NCI-H526 treated with DMSO at 0.1 percent for 48 hours (cell line): ENCODE measurements at regions not wholly inside any gene's neighbourhood (a gene's known extent, or its start where the extent isn't known, plus 50 kb on each side); places are given as distances from the start of the nearest gene placed in this dataset.

Experiments
- DNase-seq: peaks from one replicate; lab custom pipeline; 2025; lab: John Stamatoyannopoulos, UW

- no peak for DNase-seq
Observed at GRCh38 chr18:26794230-26795101, 71.0 kb downstream of the AQP4 start.

- no peak for DNase-seq
Observed at GRCh38 chr18:26792661-26793060, 72.8 kb downstream of the AQP4 start.

- DNase-seq = no peak
Observed at GRCh38 chr18:26791676-26792075, 73.8 kb downstream of the AQP4 start.

- DNase-seq = no peak
Observed at GRCh38 chr18:26784599-26784998, 80.9 kb downstream of the AQP4 start.

GRCh38 chr18:26783170-26783569 lies 82.3 kb downstream of the AQP4 start:
- DNase-seq = no peak

GRCh38 chr18:26780520-26781325 lies 84.8 kb downstream of the AQP4 start:
- DNase-seq = no peak

- DNase-seq = no peak
Observed at GRCh38 chr18:26778054-26778393, 87.5 kb downstream of the AQP4 start.

GRCh38 chr18:26777351-26778053 lies 88.0 kb downstream of the AQP4 start:
- no peak for DNase-seq

- DNase-seq = no peak
Observed at GRCh38 chr18:26772691-26773090, 92.8 kb downstream of the AQP4 start.

GRCh38 chr18:26771524-26771923 lies 94.0 kb downstream of the AQP4 start:
- DNase-seq = no peak

GRCh38 chr18:26768385-26768784 lies 97.1 kb downstream of the AQP4 start:
- no peak for DNase-seq

GRCh38 chr18:26765498-26765897 lies 100.0 kb downstream of the AQP4 start:
- no peak for DNase-seq

- no peak for DNase-seq
Observed at GRCh38 chr18:26764586-26764985, 100.9 kb downstream of the AQP4 start.

- no peak for DNase-seq
Observed at GRCh38 chr18:26764177-26764576, 101.3 kb downstream of the AQP4 start.

- no peak for DNase-seq
Observed at GRCh38 chr18:26763446-26764110, 101.9 kb downstream of the AQP4 start.

GRCh38 chr18:26757263-26758019 lies 108.1 kb downstream of the AQP4 start:
- DNase-seq = no peak

- no peak for DNase-seq
Observed at GRCh38 chr18:26756556-26756955, 109.0 kb downstream of the AQP4 start.

GRCh38 chr18:26746826-26747475 lies 118.6 kb downstream of the AQP4 start:
- no peak for DNase-seq

- no peak for DNase-seq
Observed at GRCh38 chr18:26746398-26746797, 119.1 kb downstream of the AQP4 start.

- DNase-seq = no peak
Observed at GRCh38 chr18:26745288-26746181, 120.0 kb downstream of the AQP4 start.
